LNCAP (cell line): ENCODE measurements at regions not wholly inside any gene's neighbourhood (a gene's known extent, or its start where the extent isn't known, plus 50 kb on each side); places are given as distances from the start of the nearest gene placed in this dataset.

ENCODE experiments used
- CTCF ChIP-seq: fragments of 450-650 bp; IDR thresholded peaks from 2 replicates; pipeline ENCODE4 v1.5.1; 2017; ENCODE audit warnings: mild to moderate bottlenecking

DNA sequence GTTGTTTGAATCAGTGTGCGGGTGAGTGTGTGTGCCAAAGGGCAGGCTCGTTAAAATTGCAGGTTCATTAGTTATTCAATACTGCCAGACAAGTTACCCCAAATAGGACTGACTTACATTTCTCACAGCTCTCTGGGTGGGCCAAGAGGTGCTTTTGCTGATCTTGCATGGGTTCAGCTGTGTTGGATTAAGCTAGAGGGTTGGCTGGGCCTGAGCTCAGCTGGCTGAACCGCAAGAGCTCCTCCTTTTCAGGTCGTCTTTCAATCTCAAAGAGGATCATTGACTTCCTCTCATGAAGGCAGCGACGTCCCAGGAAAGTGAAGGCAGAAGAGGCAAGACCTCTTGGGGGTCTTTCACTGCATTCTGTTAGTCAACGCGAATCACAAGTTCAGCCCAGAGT is 343.3 kb upstream of the FRG1 start:
- no peak for TF ChIP-seq CTCF

GRCh38 chr4:189600264-189600663 is 340.4 kb upstream of the FRG1 start:
- no peak for TF ChIP-seq CTCF

DNA sequence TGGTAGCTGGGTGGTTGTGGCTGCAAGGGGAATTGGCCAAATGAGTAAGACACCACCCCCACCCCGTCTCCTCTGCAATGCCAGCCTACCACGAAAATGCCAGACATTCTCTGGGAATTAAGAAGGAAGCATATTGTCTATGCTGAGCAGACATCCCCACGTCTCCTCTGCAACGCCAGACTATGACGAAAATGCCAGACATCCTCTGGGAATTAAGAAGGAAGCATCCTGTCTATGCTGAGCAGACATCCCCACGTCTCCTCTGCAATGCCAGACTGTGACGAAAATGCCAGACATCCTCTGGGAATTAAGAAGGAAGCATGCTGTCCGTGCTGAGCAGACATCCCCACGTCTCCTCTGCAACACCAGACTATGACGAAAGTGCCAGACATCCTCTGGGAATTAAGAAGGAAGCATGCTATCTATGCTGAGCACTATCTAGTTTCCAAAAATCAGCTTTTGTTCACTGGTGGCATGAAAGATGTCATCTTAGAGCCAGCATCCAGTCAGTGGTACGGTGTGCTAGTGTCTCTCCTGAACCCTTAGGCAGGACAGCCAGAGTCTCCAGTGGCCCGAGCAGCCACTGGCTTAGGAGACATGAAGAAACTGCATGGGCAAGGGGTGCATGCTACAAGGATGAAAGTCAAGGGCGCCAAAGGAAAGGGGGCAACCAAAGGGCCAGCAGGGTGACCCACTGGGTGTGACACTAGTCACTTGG is 339.8 kb upstream of the FRG1 start:
- no peak for TF ChIP-seq CTCF

DNA sequence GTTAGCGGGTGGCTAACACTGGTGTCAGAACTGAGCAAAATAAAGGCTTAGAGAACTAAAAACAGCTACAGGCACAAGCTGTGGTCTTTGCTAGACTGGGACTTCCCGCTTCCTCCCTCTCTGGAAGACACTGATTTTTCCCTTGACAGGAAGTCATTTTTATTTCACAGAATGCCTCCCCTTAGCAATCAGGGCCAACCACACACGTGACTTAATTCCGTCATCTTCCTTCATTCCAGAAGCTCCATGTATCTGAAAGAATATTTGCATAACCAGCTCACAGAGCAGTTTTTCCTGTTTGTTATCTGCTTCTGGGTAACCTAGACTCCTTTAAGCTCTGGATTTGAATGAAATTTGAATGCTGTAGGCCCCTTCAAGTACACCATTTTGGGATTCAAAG is 327.5 kb upstream of the FRG1 start:
- no peak for TF ChIP-seq CTCF

- TF ChIP-seq CTCF, result no peak
These were observed 325.4 kb upstream of the FRG1 start for GRCh38 chr4:189615217-189615663.

DNA sequence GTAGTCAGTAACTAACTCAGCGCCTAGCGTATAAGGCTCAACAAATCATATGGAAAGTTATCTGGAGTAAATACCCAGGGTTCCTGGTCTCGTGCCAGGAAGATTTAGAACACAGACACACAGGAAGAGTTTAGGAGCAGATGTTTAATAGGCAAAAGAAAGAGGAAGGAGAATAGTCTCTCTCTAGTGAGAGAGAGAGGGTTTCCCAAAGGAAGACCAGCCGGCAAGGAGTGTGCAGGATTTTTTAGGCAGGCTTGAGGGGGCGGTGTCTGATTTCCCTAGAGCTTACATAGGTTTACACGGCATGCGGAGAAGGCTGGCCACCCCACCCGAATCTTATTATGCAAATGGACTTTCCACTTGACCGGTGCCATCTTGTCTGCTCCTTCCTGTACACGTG is 284.0 kb upstream of the FRG1 start:
- TF ChIP-seq CTCF, result no peak

- TF ChIP-seq CTCF, result no peak
These were observed 281.4 kb upstream of the FRG1 start for GRCh38 chr4:189659287-189659686.
